IMR-90 (cell line): ENCODE measurements at regions not wholly inside any gene's neighbourhood (a gene's known extent, or its start where the extent isn't known, plus 50 kb on each side); places are given as distances from the start of the nearest gene placed in this dataset.

Source experiments
- ATAC-seq: fragments of 200-7000 bp; cut with Tn5 transposase; 2 replicates; pipeline ENCODE4 v1.9.1; 2020; ENCODE audit warnings: low read depth, mild to moderate bottlenecking, moderate library complexity
- BruUV-seq: library from RNA; stranded (reverse); fragments of 400-500 nt; replicated peaks from 2 replicates; lab custom pipeline; 2021; lab: Mats Ljungman, UMichigan
- CTCF ChIA-PET: fragments of 300-600 bp; formaldehyde crosslinking; extraction: SDS; loops from one replicate; lab custom pipeline; 2021; ENCODE audit warnings: antibody characterized with exemption; lab: Yijun Ruan, JAX
- POLR2A ChIA-PET: fragments of 300-600 bp; sonication (Branson Sonifier 250); formaldehyde crosslinking; loops from one replicate; lab custom pipeline; 2022; ENCODE audit warnings: antibody characterized with exemption; ENCODE audit not compliant: unreplicated experiment; lab: Charles Lee
- DNase-seq: peaks from one replicate; pipeline ENCODE4 v3.0.0; 2013
- H2AFZ ChIP-seq: replicated peaks from 2 replicates; pipeline ENCODE3; 2013; ENCODE audit warnings: low read length, mild to moderate bottlenecking; ENCODE audit not compliant: poor library complexity
- H2AK5ac ChIP-seq: 2 replicates; pipeline ENCODE4 v1.6.1; 2013; ENCODE audit warnings: low read depth, low read length, inconsistent platforms
- H2AK9ac ChIP-seq: replicated peaks from 2 replicates; pipeline ENCODE3; 2013; ENCODE audit warnings: mild to moderate bottlenecking, low read depth, low read length, moderate library complexity; ENCODE audit not compliant: poor library complexity
- H2BK120ac ChIP-seq: 2 replicates; pipeline ENCODE4 v1.6.1; 2013; ENCODE audit warnings: low read depth, low read length, inconsistent platforms
- H2BK15ac ChIP-seq: 3 replicates; pipeline ENCODE4 v1.6.1; 2013; ENCODE audit warnings: low read depth, low read length, inconsistent platforms
- H2BK20ac ChIP-seq: 2 replicates; pipeline ENCODE4 v1.6.1; 2013; ENCODE audit warnings: low read depth, mild to moderate bottlenecking, inconsistent platforms, low read length, moderate library complexity
- H2BK5ac ChIP-seq: 2 replicates; pipeline ENCODE4 v1.6.1; 2013; ENCODE audit warnings: mild to moderate bottlenecking, low read depth, low read length, inconsistent platforms; ENCODE audit not compliant: poor library complexity, severe bottlenecking
- H3K14ac ChIP-seq: replicated peaks from 2 replicates; pipeline ENCODE4 v1.6.1; 2013; ENCODE audit warnings: low read depth, low read length, inconsistent platforms
- H3K18ac ChIP-seq: 2 replicates; pipeline ENCODE4 v1.6.1; 2013; ENCODE audit warnings: low read depth, low read length, control low read depth
- H3K23ac ChIP-seq: 2 replicates; pipeline ENCODE4 v1.6.1; 2013; ENCODE audit warnings: low read depth, low read length, inconsistent platforms
- H3K27ac ChIP-seq: 2 replicates; pipeline ENCODE4 v1.5.1; 2013; ENCODE audit warnings: mild to moderate bottlenecking, control low read depth, low read length; ENCODE audit not compliant: insufficient read depth
- H3K27me3 ChIP-seq: 2 replicates; pipeline ENCODE4 v1.6.1; 2013; ENCODE audit warnings: low read length; ENCODE audit not compliant: control insufficient read depth, insufficient read depth
- H3K36me3 ChIP-seq: 2 replicates; pipeline ENCODE4 v1.6.1; 2013; ENCODE audit warnings: low read length, mixed read lengths; ENCODE audit not compliant: control insufficient read depth, insufficient read depth
- H3K4ac ChIP-seq: 2 replicates; pipeline ENCODE4 v1.6.1; 2013; ENCODE audit warnings: low read depth, low read length, inconsistent platforms
- H3K4me1 ChIP-seq: 2 replicates; pipeline ENCODE4 v1.6.1; 2013; ENCODE audit warnings: low read length, mixed read lengths; ENCODE audit not compliant: control insufficient read depth, insufficient read depth
- H3K4me2 ChIP-seq: 2 replicates; pipeline ENCODE4 v1.6.1; 2013; ENCODE audit warnings: low read depth, mild to moderate bottlenecking, control low read depth, low read length, moderate library complexity
- H3K4me3 ChIP-seq: 2 replicates; pipeline ENCODE4 v1.5.1; 2013; ENCODE audit warnings: low read depth, mild to moderate bottlenecking, control low read depth, low read length, moderate library complexity; ENCODE audit not compliant: insufficient read depth
- H3K56ac ChIP-seq: 2 replicates; pipeline ENCODE4 v1.6.1; 2013; ENCODE audit warnings: low read length, inconsistent platforms; ENCODE audit not compliant: insufficient read depth; ENCODE audit errors: extremely low read depth
- H3K79me1 ChIP-seq, 2 experiments: 2 replicates each; pipeline ENCODE4 v1.6.1; 2013; ENCODE audit warnings: low read length in 2 of 2, inconsistent platforms in 1 of 2, low read depth in 1 of 2
- H3K9ac ChIP-seq: 2 replicates; pipeline ENCODE4 v1.6.1; 2013; ENCODE audit warnings: low read depth, low read length, control low read depth
- H3K9me1 ChIP-seq: 2 replicates; pipeline ENCODE4 v1.6.1; 2013; ENCODE audit warnings: low read length, inconsistent platforms; ENCODE audit not compliant: insufficient read depth
- H3K9me3 ChIP-seq: 2 replicates; pipeline ENCODE4 v1.6.1; 2013; ENCODE audit warnings: low read length; ENCODE audit not compliant: control insufficient read depth, insufficient read depth
- H4K20me1 ChIP-seq: 2 replicates; pipeline ENCODE4 v1.6.1; 2013; ENCODE audit warnings: low read length, inconsistent platforms; ENCODE audit not compliant: insufficient read depth
- H4K5ac ChIP-seq: 2 replicates; pipeline ENCODE4 v1.6.1; 2013; ENCODE audit warnings: mild to moderate bottlenecking, low read depth, low read length, control low read depth
- H4K8ac ChIP-seq, 2 experiments: 2 replicates each; pipeline ENCODE4 v1.6.1; 2013; ENCODE audit warnings: low read depth in 2 of 2, low read length in 2 of 2, control low read depth in 1 of 2, inconsistent platforms in 1 of 2
- H4K91ac ChIP-seq: 2 replicates; pipeline ENCODE4 v1.6.1; 2013; ENCODE audit warnings: low read depth, low read length, inconsistent platforms; ENCODE audit not compliant: insufficient read depth
- BHLHE40 ChIP-seq: fragments of 150-350 bp; IDR thresholded peaks from 2 replicates; pipeline ENCODE4 v1.6.1; 2016; ENCODE audit warnings: mild to moderate bottlenecking, low read depth, low read length
- CEBPB ChIP-seq: IDR thresholded peaks from 2 replicates; pipeline ENCODE4 v1.6.1; 2012; ENCODE audit warnings: low read depth, low read length, improper control_type of control experiment
- CHD1 ChIP-seq: IDR thresholded peaks from 2 replicates; pipeline ENCODE4 v1.6.1; 2012; ENCODE audit warnings: low read depth, low read length, improper control_type of control experiment
- CTCF ChIP-seq: conservative IDR thresholded peaks from 2 replicates; pipeline ENCODE4 v1.5.1; 2012; ENCODE audit warnings: mild to moderate bottlenecking, low read depth, low read length, improper control_type of control experiment
- ELK1 ChIP-seq: fragments of 150-350 bp; IDR thresholded peaks from 2 replicates; pipeline ENCODE4 v1.6.1; 2016; ENCODE audit warnings: low read depth, mild to moderate bottlenecking, low read length, moderate library complexity, borderline replicate concordance
- FOS ChIP-seq: fragments of 150-350 bp; IDR thresholded peaks from 2 replicates; pipeline ENCODE4 v1.6.1; 2016; ENCODE audit warnings: low read depth, low read length
- MAFK ChIP-seq: IDR thresholded peaks from 2 replicates; pipeline ENCODE4 v1.6.1; 2012; ENCODE audit warnings: low read depth, low read length, improper control_type of control experiment
- MAZ ChIP-seq: IDR thresholded peaks from 2 replicates; pipeline ENCODE4 v1.6.1; 2012; ENCODE audit warnings: low read depth, mild to moderate bottlenecking, low read length, improper control_type of control experiment, moderate library complexity, borderline replicate concordance
- MXI1 ChIP-seq: IDR thresholded peaks from 2 replicates; pipeline ENCODE4 v1.6.1; 2012; ENCODE audit warnings: low read depth, mild to moderate bottlenecking, low read length, moderate library complexity, borderline replicate concordance
- NFE2L2 ChIP-seq: fragments of 150-350 bp; IDR thresholded peaks from 2 replicates; pipeline ENCODE4 v1.6.1; 2016; ENCODE audit warnings: low read depth, mild to moderate bottlenecking, low read length
- POLR2A ChIP-seq: IDR thresholded peaks from 2 replicates; pipeline ENCODE4 v1.6.1; 2012; ENCODE audit warnings: mild to moderate bottlenecking, low read depth, low read length
- RAD21 ChIP-seq: IDR thresholded peaks from 2 replicates; pipeline ENCODE4 v1.6.1; 2012; ENCODE audit warnings: low read length, improper control_type of control experiment
- RCOR1 ChIP-seq: IDR thresholded peaks from 2 replicates; pipeline ENCODE4 v1.6.1; 2012; ENCODE audit warnings: mild to moderate bottlenecking, low read length, improper control_type of control experiment; ENCODE audit not compliant: insufficient replicate concordance
- SMC3 ChIP-seq: fragments of 150-350 bp; IDR thresholded peaks from 2 replicates; pipeline ENCODE4 v1.6.1; 2016; ENCODE audit warnings: low read depth, mild to moderate bottlenecking, antibody characterized with exemption, low read length, moderate library complexity
- WGBS, 2 experiments: methylation state at CpG; one replicate each; pipeline versions ENCODE4 v1.1.5 to v1.1.7; 2013; ENCODE audit warnings: missing lambda C conversion rate in 2 of 2; ENCODE audit not compliant: insufficient read length in 1 of 2; ENCODE audit errors: extremely low coverage in 2 of 2; 5-methylcytosine and 5-hydroxymethylcytosine counted together
- dilution Hi-C: fragments of 300-500 bp; cut with HindIII; formaldehyde crosslinking; loops from one replicate; pipeline ENCODE4 v1.14.3; 2018; ENCODE audit warnings: low sequenced_read_pairs; ENCODE audit not compliant: unreplicated experiment
- in situ Hi-C: fragments of 300-500 bp; cut with MboI; formaldehyde crosslinking; loops from 3 replicates; pipeline ENCODE4 v1.14.3; 2019; ENCODE audit warnings: low sequenced_read_pairs, inconsistent platforms, mixed read lengths
- intact Hi-C: fragments of 100-400 bp; cut with micrococcal nuclease; formaldehyde crosslinking; loops from 2 replicates; pipeline ENCODE4 v1.10.0; 2022

GRCh38 chr1:209076688-209077087 lies 506.8 kb upstream of the CAMK1G start:
- H4K8ac ChIP-seq: no peak overlapping the region
- no peak overlapping the region for H3K23ac ChIP-seq
- ATAC-seq (no peak), DNase-seq (no peak)
- no peak overlapping the region for H2BK5ac ChIP-seq
- ChIA-PET CTCF (no interaction called here), POLR2A (no interaction called here)
- no peaks in the 10 kb centered on the region for H3K4me1 ChIP-seq
- H2AK9ac ChIP-seq: no peak overlapping the region
- no peaks in the 10 kb centered on the region for H3K79me1 ChIP-seq
- H2AFZ ChIP-seq: no peak overlapping the region
- H2AK5ac ChIP-seq: no peak overlapping the region
- no peak overlapping the region for H3K56ac ChIP-seq
- peaks cover 3% of the 10 kb centered on the region for H3K9me3 ChIP-seq
- H2BK120ac ChIP-seq: no peak overlapping the region
- in situ Hi-C loops (no loop called here), intact Hi-C loops (no loop called here), dilution Hi-C loops (no loop called here)
- no peak for TF ChIP-seq FOS
- TF ChIP-seq RAD21: no peak
- TF ChIP-seq SMC3: no peak
- no peak for TF ChIP-seq CTCF
- no peak for TF ChIP-seq ELK1
- TF ChIP-seq MAZ: no peak
- no peak for TF ChIP-seq POLR2A
- no peak for TF ChIP-seq CHD1
- no peak for TF ChIP-seq RCOR1
- TF ChIP-seq BHLHE40: no peak
- TF ChIP-seq CEBPB: no peak
- TF ChIP-seq NFE2L2: no peak
- no peak for TF ChIP-seq MAFK
- TF ChIP-seq MXI1: no peak
- H3K27ac ChIP-seq: no peak overlapping the region
- no peaks in the 10 kb centered on the region for H3K9me1 ChIP-seq
- H3K4me2 ChIP-seq: no peak overlapping the region
- no peaks in the 10 kb centered on the region for H3K36me3 ChIP-seq
- no peak overlapping the region for H4K5ac ChIP-seq
- H3K14ac ChIP-seq: no peak overlapping the region
- no TSS peak for BruUV-seq
- no peak overlapping the region for H2BK20ac ChIP-seq
- H2BK15ac ChIP-seq: no peak overlapping the region
- no peaks in the 10 kb centered on the region for H3K27me3 ChIP-seq
- WGBS, 2 experiments: 40% methylated on average over 1 of the region's 3 CpGs; no CpG with 5 or more reads in 1 of the 2 experiments
- H3K4me3 ChIP-seq: no peak overlapping the region
- no peak overlapping the region for H3K4ac ChIP-seq
- no peak overlapping the region for H4K91ac ChIP-seq
- no peaks in the 10 kb centered on the region for H4K20me1 ChIP-seq
- no peak overlapping the region for H3K18ac ChIP-seq
- H3K9ac ChIP-seq: no peak overlapping the region
